ENCODE measurements at regions not wholly inside any gene's neighbourhood (a gene's known extent, or its start where the extent isn't known, plus 50 kb on each side); places are given as distances from the start of the nearest gene placed in this dataset.

- TF ChIP-seq ZBTB39 (CRISPR knock-in tag; IDR thresholded peaks at IDR 0.05), result no peak
- TF ChIP-seq XRCC5 (optimal IDR thresholded peaks at IDR 0.05; ENCODE audit: low read length), result no peak
- no peak for TF ChIP-seq DRAP1 (CRISPR knock-in tag; IDR thresholded peaks at IDR 0.05)
- no peak for TF ChIP-seq ZBTB38 (CRISPR knock-in tag; IDR thresholded peaks at IDR 0.05)
- TF ChIP-seq MXD4 (CRISPR knock-in tag; IDR thresholded peaks at IDR 0.05), result no peak
Measured at GRCh38 chr7:18315241-18315640, 180.3 kb upstream of the HDAC9 start (continued).

- in situ Hi-C loops (cut with HindIII; ENCODE audit: extremely low pct_ligation_motif_present, low pct_unique_long_range_greater_than_20kb) (no loop called here), intact Hi-C loops (cut with micrococcal nuclease; ENCODE audit: unreplicated experiment) (no loop called here)
- DNase-seq (ENCODE audit: low spot score) (no peak), ATAC-seq (no peak), FAIRE-seq (no peak)
- H3K4me3 ChIP-seq (replicated peaks in 1 of 3; ENCODE audit: insufficient read depth in 1 of 3, low read depth in 2 of 3, low read length in 3 of 3), result no peak overlapping the region
- no peaks in the 10 kb centered on the region for H3K4me1 ChIP-seq (ENCODE audit: insufficient read depth, low read length)
- no peaks in the 10 kb centered on the region for H3K79me2 ChIP-seq (ENCODE audit: insufficient read depth, low read length)
- H3K27ac ChIP-seq (ENCODE audit: extremely low read length, insufficient read depth, low read length), result no peak overlapping the region
- H3K36me3 ChIP-seq (replicated peaks in 1 of 2; ENCODE audit: control insufficient read depth in 1 of 2, insufficient read depth in 2 of 2, low read length in 2 of 2), result no peaks in the 10 kb centered on the region
- CTCF ChIA-PET (ENCODE audit: low intra/inter-chr PET ratio, low total read pairs), result no interaction called here
- no peaks in the 10 kb centered on the region for H3K27me3 ChIP-seq (ENCODE audit: control insufficient read depth in 1 of 2, insufficient read depth in 2 of 2, low read length in 2 of 2)
- POLR2A ChIA-PET, result no interaction called here
- H3K9me3 ChIP-seq (ENCODE audit: low read length), result no peaks in the 10 kb centered on the region
- H3K9ac ChIP-seq (ENCODE audit: insufficient read depth, low read depth, low read length), result no peak overlapping the region
- no TSS peak for BruUV-seq (replicated peaks)
- no peak overlapping the region for H2AFZ ChIP-seq (ENCODE audit: low read length)
- TF ChIP-seq FOXK2 (IDR thresholded peaks at IDR 0.05), result no peak
- no peak for TF ChIP-seq HNF4A (CRISPR knock-in tag; IDR thresholded peaks at IDR 0.05)
- TF ChIP-seq ELF1 (CRISPR knock-in tag; IDR thresholded peaks at IDR 0.05), result no peak
- no peak for TF ChIP-seq ZNF547 (CRISPR knock-in tag; IDR thresholded peaks at IDR 0.05)
- no peak for TF ChIP-seq ZNF589 (CRISPR knock-in tag; conservative IDR thresholded peaks at IDR 0.05)
- no peak for TF ChIP-seq TAF15 (IDR thresholded peaks at IDR 0.05; ENCODE audit: low read depth, low read length, poor library complexity, severe bottlenecking)
- no peak for TF ChIP-seq TARDBP (CRISPR knock-in tag; IDR thresholded peaks at IDR 0.05)
- TF ChIP-seq ZNF256 (CRISPR knock-in tag; conservative IDR thresholded peaks at IDR 0.05), result no peak
- TF ChIP-seq ZGPAT (CRISPR knock-in tag; IDR thresholded peaks at IDR 0.05), result no peak
- TF ChIP-seq BCL3 (CRISPR knock-in tag; IDR thresholded peaks at IDR 0.05), result no peak
- no peak for TF ChIP-seq PHF5A (CRISPR knock-in tag; IDR thresholded peaks at IDR 0.05; ENCODE audit: low read depth, unreplicated experiment)
- TF ChIP-seq SATB2 (CRISPR knock-in tag; IDR thresholded peaks at IDR 0.05), result no peak
- H3K4me2 ChIP-seq (ENCODE audit: low read depth, low read length), result no peak overlapping the region
- H4K20me1 ChIP-seq (ENCODE audit: insufficient read depth, low read length), result no peaks in the 10 kb centered on the region
- 0% methylated on average over 2 of the region's 2 CpGs for WGBS (ENCODE audit: low lambda C conversion rate)
Measured at GRCh38 chr7:18317941-18318340, 177.6 kb upstream of the HDAC9 start.
